NCI-H1694 (cell line): ENCODE measurements at regions not wholly inside any gene's neighbourhood (a gene's known extent, or its start where the extent isn't known, plus 50 kb on each side); places are given as distances from the start of the nearest gene placed in this dataset.
"Not testable (repeated sequence)": the region's sequence is repeated elsewhere in the genome, so short reads cannot be mapped to it uniquely, and the experiment has no call there.

ENCODE experiments used
- DNase-seq: peaks from one replicate; lab custom pipeline; 2025; lab: John Stamatoyannopoulos, UW

DNA sequence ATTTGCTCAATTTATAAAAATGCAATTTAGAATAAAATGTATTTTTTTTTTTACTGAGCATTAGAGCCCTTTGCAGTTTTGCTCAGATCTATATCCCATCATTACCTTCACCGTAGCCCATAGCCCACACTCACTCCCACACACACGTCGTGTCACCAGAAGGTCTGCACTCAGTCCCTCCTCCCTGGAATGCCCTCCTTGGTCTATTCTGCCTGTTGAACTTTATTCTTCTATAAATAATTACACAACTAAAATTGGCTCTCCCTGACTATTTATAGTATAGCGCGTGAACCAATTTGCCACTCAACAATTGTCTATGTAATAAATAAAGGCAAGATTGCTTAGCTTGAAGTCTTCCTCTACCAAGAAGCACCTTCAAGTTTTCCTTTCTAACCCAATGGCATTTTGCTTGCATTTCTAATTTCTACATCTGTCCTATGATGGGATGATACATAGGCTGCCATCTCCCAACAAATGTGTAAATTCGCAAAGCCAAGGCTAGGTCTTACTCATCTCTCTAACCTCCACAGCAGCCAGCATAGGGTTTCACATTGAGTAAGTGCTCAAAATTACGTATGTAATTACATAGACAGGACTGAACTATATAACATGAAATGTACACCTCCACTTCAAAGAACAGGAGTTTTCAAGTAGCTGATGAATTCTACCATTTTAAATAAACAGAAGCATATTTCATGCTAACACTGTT lies 172.0 kb upstream of the HES1 start:
- DNase-seq, result no peak

DNA sequence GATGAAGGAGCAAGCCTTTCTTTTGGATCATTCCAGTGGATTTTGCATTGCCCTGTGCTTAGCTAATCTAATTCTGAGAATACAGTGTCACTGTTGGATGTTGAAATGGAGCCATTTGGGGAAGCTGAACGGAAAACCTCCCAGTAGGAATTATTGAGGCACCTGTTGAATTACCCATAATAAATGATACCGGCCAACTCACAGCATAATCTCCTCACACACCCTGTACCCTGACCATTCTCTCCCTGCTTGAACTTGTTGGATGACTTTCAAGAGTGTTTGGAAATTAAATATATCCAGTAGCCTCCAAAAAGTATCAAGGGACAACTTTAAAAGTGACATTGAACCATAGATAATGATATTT lies 171.4 kb upstream of the HES1 start:
- DNase-seq, result no peak

DNA sequence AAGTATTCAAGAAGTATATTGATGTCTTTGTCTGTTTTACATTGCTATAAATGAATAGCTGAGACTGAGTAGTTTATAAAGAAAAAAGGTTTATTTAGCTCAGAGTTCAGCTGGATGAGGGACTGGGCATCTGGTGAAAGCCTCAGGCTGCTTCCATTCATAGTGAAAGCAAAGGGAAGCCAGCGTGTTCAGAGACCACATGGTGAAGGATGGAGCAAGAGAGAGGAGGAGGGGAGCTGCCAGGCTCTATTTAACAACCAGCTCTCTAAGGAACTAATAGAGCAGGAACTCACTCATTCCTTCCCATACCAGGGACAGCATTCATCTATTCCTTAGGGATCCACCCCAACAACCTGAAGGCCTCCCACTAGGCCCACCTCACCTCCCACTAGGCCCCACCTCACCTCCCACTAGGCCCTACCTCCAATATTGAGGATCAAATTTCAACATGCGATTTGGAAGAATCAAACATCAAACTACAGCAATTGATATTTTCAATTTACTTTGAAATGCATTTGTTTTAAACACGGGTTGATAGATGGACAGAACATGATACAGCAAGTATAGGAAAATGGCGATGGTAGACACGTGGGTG lies 167.5 kb upstream of the HES1 start:
- DNase-seq, result no peak

DNA sequence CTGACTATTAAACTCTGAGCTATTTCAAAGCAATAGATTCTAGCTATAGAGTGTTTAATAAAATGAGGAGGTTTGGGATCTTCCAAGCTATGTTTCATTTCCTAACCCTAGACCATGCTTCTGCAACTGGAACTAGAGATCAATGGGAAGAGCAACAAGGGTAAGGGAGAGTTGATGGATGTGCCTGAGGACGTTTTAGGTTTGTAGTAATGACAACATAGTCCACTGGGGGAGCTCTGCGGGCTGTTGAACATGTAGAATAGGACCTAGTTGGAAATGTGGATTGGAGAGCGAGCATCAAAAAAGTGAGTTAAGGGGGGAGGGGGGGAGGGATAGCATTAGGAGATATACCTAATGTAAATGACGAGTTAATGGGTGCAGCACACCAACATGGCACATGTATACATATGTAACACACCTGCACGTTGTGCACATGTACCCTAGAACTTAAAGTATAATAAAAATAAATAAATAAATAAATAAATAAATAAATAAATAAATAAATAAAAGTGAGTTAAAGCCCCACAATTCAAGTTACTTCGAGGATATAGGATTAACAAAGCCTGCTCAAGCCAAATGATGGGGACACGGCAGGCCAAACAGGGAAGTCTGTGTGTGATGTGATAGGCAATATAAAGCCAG lies 165.7 kb upstream of the HES1 start:
- DNase-seq, result not testable (repeated sequence)

DNA sequence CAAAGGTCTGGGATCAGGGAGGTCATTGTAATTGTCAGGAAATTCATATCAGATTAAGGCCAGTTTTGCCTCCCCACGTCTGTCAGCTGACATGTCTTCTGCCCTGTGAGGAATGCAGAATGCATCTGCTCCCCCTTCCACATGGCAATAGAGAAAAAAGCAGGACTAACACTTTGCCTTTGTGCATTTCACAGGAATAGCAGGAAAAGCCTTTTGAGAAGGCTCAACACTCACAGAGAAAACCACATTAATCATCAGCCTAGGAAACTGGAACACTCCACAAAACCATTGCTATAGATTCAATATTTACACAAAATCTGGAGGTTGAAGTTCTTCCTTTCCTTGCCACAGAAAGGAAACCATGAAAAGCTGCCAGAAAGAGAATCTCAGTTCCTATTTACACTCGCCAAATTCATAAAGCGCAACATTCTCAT lies 165.2 kb upstream of the HES1 start:
- no peak for DNase-seq

DNA sequence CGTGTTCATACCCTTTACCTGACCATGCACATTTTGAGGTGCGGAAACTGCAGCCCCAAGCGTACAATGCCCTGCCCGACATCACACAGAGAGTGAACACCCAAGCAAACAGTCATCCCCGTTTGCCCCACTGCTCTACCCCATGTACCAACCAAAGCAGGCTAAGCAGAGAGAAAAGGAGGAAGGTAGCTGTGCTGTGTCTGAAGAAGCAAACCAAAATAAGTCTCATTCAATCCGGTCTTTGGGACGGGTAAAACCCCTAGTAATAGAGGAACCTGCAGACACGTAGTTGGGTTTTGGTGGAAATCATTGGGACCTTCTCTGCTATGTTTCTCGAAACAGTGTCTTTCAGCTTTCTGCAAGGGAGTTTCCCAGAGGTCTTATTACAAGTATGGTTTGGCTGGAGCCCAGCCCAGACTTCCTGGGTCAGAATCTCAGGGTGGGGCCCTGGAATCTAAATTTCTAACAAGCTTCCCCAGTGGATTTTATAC lies 164.6 kb upstream of the HES1 start:
- DNase-seq, result no peak

DNA sequence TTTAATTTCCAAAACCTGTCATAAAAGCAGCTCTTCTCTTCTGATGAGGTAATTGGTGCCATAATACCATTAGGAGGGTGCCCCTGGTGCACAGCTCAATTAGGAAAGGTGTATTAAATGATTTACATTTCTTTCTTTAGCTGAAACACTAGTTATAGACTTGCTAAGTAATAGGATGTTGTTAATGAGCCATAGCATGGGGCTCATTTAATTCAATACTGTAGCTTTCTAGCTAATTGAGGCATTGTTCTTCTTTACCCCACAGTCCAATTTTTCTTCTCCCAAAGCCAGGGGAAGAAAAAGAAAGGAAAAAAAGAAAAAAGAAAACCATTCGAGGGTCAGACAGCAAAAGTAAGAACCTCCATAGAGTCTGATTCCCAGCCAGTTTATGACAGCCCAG lies 164.0 kb upstream of the HES1 start:
- no peak for DNase-seq

DNA sequence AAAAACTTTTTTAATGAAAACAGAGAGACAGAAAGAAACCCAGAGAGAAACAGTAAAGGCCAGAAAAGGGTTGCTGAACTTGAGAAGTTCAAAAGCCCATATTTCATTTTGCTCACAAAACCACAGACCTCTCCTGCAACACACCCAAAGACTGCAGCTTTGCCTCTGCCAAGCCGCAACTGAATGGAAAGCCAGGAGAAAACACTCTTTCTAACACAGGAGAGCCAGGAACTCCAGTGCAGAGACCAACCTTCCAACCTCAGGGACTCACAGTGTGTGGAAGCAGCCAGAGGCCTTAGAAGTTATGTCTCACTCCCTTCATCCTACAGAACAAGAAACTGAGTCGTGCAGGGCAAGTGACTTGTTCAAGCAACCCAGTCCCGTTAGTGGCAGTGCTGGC lies 163.1 kb upstream of the HES1 start:
- no peak for DNase-seq

DNA sequence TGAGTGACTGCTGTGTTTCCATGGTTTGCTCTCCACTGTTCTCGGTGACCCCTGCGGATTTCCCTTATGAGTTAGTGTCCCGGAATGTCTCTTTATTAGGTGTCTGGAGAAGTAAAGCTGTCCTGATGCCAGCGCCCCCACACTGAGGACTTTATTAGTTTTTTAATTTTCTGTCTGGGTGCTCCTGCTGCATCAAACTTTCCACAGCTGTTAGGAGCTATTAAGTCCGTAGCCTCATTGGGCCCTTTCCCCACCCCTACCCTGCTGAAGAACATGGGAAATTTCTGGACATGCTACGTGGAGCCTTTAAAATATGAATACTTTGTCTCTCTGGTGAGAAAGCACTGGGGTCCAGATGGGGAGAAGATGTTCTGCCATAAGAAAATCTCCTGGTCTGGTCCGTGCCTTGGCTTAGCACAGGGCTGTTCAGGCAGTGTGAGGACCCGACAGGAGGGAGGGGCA lies 161.7 kb upstream of the HES1 start:
- DNase-seq, result no peak

DNA sequence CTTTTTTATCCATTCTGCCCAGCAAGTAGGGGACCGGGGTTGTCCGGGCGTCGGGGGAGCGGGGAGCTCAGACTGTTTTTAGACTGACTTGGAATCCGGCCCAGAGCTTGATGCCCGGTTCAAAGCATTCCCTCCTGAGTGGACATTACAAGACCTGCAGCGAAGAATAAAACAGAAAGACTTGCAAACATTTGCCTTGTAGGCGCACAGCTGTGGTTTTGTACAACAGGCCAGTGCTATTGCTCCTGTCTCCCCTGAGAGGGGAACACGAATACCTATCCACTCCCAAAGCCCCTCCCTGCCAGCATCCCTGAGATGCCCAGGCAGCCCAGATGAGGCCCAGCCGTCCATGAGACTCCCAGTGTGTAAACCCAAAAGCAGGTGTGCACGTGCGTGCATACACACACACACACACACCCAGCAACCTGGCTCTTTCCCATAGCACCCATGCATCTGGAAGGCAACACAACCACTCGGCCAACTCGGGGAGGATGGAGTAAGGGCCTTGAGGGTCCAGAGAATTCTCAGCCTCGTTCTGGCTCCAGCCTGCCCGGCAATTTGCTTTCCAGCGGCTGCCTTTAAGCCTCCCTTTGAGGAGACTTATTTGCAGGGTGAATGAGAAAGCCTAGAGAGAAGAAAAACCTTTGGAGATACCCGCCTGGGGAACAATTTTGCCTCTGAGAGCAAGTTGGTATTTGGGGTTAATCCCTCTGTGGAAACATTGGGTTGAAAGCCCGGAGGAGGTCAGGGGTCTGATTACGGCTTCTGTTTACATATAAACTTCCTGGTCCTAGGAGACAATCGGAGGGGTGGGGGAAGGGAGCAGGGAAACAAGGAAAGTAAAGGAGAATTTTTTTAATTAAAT lies 161.0 kb upstream of the HES1 start:
- DNase-seq, result no peak

DNA sequence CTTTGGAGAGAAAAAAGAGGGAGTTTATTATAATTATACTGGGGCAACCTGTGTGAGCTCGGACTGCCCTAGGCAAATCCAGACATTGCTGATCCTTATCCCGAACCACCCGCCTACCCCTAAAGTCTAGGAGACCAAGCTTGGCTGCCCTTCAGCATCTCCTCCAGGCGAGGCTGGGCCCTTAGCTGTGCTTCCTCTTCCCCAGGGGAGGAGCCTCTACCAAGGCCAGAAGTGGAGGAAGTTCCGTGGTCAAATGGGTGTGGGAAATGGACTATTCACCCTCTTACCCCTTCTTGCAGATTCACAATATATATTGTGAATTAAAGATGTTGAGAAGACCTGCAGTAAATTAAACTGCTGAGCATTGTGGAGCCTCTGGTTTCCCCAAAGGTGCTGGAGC lies 158.3 kb upstream of the HES1 start:
- no peak for DNase-seq

DNA sequence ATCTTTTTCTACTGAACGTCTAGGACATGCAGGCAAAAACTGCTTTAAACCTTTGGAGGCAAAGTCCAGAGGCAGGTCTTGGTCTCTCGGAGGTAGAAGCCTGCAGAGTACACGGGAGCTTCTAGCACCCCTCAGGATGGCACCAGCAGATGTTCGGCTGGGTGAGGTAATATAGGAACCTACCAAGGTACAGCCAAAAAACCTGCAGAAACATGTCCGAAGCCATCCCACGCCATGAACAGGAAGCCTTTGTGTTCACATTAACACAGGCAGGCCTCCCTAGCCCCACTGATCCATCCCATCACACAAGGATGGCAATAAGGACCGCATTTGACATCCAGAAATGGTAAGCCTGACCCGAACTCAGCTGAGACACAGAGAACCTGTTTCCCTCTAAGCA lies 157.9 kb upstream of the HES1 start:
- DNase-seq, result no peak

DNA sequence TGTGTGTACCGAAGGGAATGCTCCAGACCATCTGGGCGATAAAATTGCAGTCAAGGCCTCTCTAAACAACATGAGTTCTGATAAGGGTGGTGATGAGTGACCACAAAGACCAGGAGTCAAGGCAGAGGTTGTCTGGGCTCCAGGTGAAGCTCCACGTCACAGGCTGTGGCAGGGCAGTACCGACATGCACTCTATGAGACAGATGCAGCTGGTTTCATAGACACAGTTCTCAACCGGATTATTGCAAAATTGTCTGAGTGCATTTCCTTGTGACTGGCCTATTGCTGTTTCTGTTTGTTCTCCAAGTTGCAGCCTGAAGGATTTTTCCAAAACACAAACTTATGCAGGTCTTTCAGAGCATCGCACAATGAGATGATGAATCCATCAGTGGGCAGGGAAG lies 157.5 kb upstream of the HES1 start:
- no peak for DNase-seq

DNA sequence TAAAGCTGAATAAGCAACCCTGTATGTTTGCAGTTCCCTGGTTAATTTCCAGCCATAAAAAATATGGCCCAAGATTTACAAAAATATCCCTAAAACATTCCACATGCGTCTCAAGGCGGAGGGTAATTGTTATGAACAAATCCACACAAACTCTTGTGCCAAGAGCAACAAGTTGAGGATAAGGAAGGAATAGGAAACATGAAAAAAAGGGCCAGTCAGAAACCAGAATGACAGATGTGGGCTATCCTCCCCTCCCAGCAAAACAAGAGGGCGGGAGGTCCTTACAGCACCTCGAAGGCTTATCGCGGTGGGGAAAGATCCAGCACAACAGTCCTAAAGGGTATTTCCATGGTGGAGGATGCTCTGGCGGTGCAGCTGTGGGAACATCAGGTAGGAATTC lies 155.6 kb upstream of the HES1 start:
- no peak for DNase-seq

DNA sequence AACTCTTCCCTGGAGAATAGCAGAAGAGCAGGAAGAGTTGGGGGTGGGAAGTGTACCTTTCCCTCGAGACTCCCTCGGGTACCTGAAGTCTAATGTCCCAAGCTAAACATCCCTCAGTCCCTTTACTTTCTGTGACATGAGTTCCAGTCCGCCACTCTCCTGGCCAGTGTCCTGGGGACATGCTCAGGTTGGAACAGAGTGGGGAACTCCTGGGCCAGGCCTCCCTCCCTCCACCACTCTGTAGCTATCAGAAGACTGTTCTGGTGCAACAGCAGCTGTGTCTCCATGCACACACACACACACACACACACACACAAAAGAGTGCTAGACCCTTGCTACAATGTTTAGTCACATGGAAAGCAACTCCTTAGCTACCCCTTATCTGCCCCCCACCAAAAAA lies 155.0 kb upstream of the HES1 start:
- no peak for DNase-seq

DNA sequence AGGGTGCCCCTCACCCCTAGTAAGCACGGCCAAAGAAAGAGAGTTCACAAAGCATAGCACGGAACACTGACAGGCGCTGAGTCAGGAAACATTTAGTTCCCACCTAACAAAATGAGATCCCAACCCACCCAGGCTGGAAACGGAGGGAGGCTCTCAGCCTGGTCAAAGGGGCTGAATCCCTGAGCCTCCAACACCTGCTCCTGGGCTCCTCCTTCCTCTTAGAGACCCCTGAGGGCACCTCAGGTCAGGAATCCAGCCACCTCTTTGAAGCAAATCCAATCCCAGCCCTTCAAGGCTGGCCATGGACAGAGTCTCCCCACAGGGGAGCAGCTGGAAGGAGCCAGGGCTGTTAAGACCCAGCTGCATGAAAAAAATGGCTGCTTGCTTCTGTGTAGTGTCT lies 154.4 kb upstream of the HES1 start:
- DNase-seq, result no peak

DNA sequence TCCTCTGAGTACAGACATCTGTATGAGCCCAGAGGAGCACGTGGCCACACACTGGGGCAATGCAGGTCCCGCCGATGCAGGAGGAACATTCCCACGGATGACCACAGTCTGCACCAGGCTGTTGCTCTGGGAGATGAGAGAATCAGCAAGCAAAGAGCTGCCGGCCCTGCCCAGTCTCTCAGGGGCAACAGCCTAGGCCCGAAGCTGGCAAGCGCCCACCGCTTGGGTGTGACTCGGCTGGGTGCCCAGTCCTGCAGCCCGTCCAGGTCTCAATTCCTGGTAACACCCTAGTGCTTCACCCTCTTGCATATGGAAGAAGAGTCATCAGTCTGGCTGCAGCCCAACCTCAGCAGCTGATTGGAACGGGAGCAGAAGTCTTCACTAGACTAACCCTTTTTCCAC lies 153.7 kb upstream of the HES1 start:
- peak; percentile 9 for DNase-seq

DNA sequence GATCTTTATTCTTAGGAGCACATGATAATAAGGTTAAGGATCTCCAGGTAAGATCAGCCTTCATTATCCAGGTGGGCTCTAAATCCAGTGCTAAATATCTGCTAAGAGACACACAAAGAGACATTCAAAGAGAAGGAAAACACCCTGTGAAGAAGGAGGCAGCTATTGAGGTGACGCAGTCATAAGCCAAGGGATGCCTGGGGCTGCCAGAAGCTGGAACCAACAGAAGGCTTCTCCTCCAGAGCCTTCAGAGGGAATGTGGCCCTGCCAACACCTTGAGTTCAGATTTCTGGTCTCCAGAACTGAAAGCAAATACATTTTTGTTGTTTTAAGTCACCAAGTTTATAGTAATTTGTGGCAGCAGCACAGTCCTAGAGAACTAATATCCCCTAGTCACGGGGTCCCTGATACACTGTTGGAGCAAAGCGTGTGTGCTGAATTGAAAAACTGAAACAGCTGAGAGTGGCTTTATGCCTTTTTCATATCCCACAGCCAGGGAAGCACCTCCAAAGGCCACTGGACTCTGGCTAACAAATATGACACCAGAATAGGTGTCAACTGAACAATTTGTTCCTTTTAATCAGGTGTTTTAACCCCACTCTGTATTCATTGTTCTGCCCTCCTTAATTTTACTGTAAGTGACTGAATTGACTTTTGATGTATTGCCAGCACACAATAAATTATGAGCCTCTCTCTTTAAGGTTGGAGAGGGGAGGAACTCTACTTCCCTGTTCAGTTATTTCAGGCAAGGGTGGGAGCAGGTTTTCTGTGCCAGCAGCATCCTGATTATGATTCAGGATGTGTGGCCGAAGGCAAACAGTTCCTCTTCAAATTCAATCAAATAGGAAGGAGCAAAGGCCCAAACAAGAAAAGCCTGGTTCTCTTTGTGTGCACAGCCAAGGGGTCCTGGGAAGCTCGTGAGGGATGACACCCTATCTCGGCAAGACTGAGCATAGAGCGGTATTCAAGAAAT lies 151.8 kb upstream of the HES1 start:
- no peak for DNase-seq

DNA sequence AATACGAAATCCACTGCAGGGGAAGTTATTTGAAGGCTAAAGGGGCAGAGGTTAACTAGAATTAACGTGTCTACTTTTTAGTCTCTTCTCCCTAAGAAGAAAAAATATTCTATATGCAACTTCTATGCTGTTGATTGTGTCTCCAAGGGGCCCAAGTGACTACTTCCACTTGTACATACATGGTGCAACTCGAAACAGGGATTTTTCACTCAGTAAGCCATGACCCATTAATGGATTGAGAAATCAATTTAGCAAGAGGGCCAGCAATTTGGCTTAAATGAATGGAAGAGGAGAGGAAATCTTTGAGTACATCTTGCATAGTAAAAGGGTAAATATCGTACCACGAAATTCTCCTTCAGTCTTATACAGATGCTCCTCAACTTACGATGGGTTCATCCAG lies 151.1 kb upstream of the HES1 start:
- DNase-seq, result no peak

DNA sequence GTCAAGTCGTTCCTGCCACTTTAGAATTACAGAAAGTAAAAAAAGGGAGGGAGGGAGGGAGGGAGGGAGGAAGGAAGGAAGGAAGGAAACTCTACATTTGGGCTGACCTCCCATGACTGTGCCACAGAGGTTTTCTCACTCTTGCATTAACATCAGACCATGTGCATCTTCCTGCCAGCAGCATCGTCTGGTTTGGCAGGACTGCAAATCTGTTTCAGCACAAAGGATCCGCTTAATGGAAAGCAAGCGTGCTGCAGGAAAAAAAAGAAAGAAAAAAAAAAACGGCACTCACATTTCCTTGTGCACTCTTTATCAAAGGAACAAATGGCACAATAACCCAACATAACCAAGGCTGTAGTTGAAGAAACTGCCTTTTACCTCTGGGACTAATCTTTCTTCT lies 148.8 kb upstream of the HES1 start:
- peak; percentile 39 for DNase-seq

DNA sequence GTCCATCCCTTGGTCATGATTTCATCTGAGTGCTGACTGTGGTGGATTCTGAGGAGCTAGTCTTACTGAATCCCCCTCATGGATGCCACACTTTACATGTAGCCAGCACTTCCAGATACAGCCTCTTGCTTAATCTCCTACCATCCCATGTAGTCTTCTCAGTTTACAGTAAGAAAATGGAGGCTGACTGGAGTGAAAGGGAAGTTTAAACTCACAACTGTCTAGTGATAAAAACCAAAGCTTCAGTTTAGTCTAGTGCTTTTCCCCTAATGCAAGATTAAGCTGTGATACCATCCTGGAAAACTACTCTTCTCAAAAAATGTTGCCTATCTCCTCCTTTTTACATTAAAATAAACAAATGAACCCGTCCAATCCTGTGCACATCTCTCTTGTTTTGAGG lies 146.8 kb upstream of the HES1 start:
- DNase-seq, result no peak
